OCI-LY7 (cell line): ENCODE measurements at regions not wholly inside any gene's neighbourhood (a gene's known extent, or its start where the extent isn't known, plus 50 kb on each side); places are given as distances from the start of the nearest gene placed in this dataset.

Experiments
- BruUV-seq: library from RNA; stranded (reverse); fragments of 400-500 nt; replicated peaks from 2 replicates; lab custom pipeline; 2021; lab: Mats Ljungman, UMichigan
- CTCF ChIA-PET: fragments of 300-600 bp; sonication (Branson Sonifier 250); formaldehyde crosslinking; loops from one replicate; lab custom pipeline; 2022; ENCODE audit warnings: antibody characterized with exemption; ENCODE audit not compliant: unreplicated experiment; lab: Charles Lee
- POLR2A ChIA-PET: fragments of 300-600 bp; sonication (Branson Sonifier 250); formaldehyde crosslinking; loops from one replicate; lab custom pipeline; 2022; ENCODE audit warnings: antibody characterized with exemption; lab: Charles Lee
- DNase-seq: peaks from one replicate; pipeline ENCODE4 v3.0.0-alpha.2; 2015; ENCODE audit warnings: low spot score
- H2AFZ ChIP-seq: fragments of 200-600 bp; sonication (generic), shearing (Covaris generic); 2 replicates; pipeline ENCODE4 v1.6.1; 2014; ENCODE audit warnings: mild to moderate bottlenecking, antibody characterized with exemption, low read length, moderate library complexity
- H3K27ac ChIP-seq: fragments of 200-600 bp; sonication (generic); 2 replicates; pipeline ENCODE4 v1.5.1; 2014; ENCODE audit warnings: mixed run types, low read depth, mild to moderate bottlenecking, moderate library complexity, low read length, inconsistent platforms; ENCODE audit not compliant: poor library complexity, severe bottlenecking
- H3K36me3 ChIP-seq: fragments of 200-600 bp; sonication (generic); 2 replicates; pipeline ENCODE4 v1.6.1; 2014; ENCODE audit warnings: mild to moderate bottlenecking, antibody characterized with exemption, low read length, moderate library complexity, mixed read lengths; ENCODE audit not compliant: insufficient read depth
- H3K4me1 ChIP-seq: fragments of 200-600 bp; sonication (generic); 2 replicates; pipeline ENCODE4 v1.5.1; 2014; ENCODE audit warnings: mild to moderate bottlenecking, low read length; ENCODE audit not compliant: insufficient read depth, poor library complexity, severe bottlenecking
- H3K4me2 ChIP-seq: fragments of 200-600 bp; sonication (generic); 2 replicates; pipeline ENCODE4 v1.6.1; 2014; ENCODE audit warnings: mild to moderate bottlenecking, low read length
- H3K4me3 ChIP-seq: fragments of 200-600 bp; sonication (generic); 2 replicates; pipeline ENCODE4 v1.5.1; 2014; ENCODE audit warnings: mild to moderate bottlenecking, low read depth, low read length; ENCODE audit not compliant: poor library complexity, severe bottlenecking
- H3K79me2 ChIP-seq: fragments of 200-600 bp; sonication (generic); 2 replicates; pipeline ENCODE4 v1.6.1; 2016; ENCODE audit warnings: low read depth, mild to moderate bottlenecking, low read length, moderate library complexity, mixed read lengths; ENCODE audit not compliant: insufficient read depth
- H3K9me2 ChIP-seq: fragments of 200-600 bp; sonication (generic); 2 replicates; pipeline ENCODE4 v1.6.1; 2016; ENCODE audit warnings: mild to moderate bottlenecking, low read length, mixed read lengths; ENCODE audit not compliant: insufficient read depth
- H3K9me3 ChIP-seq: fragments of 200-600 bp; sonication (generic); 2 replicates; pipeline ENCODE4 v1.6.1; 2014; ENCODE audit warnings: mild to moderate bottlenecking, mixed run types, low read length, mixed read lengths
- H4K20me1 ChIP-seq: fragments of 200-600 bp; sonication (generic); 2 replicates; pipeline ENCODE4 v1.6.1; 2014; ENCODE audit warnings: mild to moderate bottlenecking, antibody characterized with exemption, low read length, moderate library complexity, mixed read lengths; ENCODE audit not compliant: insufficient read depth
- EZH2phosphoT487 ChIP-seq: fragments of 200-600 bp; sonication (generic); IDR thresholded peaks from 2 replicates; pipeline ENCODE4 v1.6.1; 2018; ENCODE audit warnings: low read depth, borderline replicate concordance, mild to moderate bottlenecking, mixed run types, antibody characterized with exemption, low read length, moderate library complexity, mixed read lengths
- intact Hi-C: fragments of 100-400 bp; cut with micrococcal nuclease; formaldehyde crosslinking; loops from one replicate; pipeline ENCODE4 v1.10.0; 2022; ENCODE audit not compliant: unreplicated experiment
- TF ChIP-seq, protein P1 (sequence below): fragments of 200-600 bp; sonication (generic); conservative IDR thresholded peaks from 2 replicates; pipeline ENCODE4 v1.5.1; 2014; ENCODE audit warnings: mild to moderate bottlenecking, antibody characterized with exemption, low read length, moderate library complexity, mixed read lengths

DNA sequence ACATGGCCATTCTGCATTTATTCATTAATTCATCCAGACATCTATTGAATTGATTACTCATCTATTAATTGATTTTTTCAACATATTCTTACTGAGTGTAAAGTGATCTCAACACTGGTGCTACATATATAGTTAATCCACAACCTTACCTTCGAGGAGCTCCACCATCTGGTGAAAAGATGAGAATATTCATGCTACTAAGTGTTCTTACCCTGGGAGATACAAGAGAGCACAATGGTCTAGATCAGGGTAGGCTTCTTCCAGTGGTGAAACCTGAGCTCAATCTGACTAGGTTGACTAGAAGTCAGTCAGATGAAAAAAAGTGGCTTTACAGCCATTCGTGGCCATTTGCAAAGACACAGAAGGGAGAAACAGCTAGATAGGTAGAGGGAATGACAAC is 507.4 kb downstream of the ANKRD7 start:
- H3K4me3 ChIP-seq: no peak overlapping the region
- H3K9me3 ChIP-seq: no peaks in the 10 kb centered on the region
- CTCF ChIA-PET: no interaction called here
- no peak overlapping the region for H3K27ac ChIP-seq
- no peak for TF ChIP-seq EZH2phosphoT487
- TF ChIP-seq, protein P1, sequence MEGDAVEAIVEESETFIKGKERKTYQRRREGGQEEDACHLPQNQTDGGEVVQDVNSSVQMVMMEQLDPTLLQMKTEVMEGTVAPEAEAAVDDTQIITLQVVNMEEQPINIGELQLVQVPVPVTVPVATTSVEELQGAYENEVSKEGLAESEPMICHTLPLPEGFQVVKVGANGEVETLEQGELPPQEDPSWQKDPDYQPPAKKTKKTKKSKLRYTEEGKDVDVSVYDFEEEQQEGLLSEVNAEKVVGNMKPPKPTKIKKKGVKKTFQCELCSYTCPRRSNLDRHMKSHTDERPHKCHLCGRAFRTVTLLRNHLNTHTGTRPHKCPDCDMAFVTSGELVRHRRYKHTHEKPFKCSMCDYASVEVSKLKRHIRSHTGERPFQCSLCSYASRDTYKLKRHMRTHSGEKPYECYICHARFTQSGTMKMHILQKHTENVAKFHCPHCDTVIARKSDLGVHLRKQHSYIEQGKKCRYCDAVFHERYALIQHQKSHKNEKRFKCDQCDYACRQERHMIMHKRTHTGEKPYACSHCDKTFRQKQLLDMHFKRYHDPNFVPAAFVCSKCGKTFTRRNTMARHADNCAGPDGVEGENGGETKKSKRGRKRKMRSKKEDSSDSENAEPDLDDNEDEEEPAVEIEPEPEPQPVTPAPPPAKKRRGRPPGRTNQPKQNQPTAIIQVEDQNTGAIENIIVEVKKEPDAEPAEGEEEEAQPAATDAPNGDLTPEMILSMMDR: peak; percentile 36; the same call in 1 of the 2 replicates
- H3K4me1 ChIP-seq: no peaks in the 10 kb centered on the region
- H3K9me2 ChIP-seq: no peaks in the 10 kb centered on the region
- no peaks in the 10 kb centered on the region for H4K20me1 ChIP-seq
- H3K4me2 ChIP-seq: no peak overlapping the region
- POLR2A ChIA-PET: no interaction called here
- no peaks in the 10 kb centered on the region for H3K79me2 ChIP-seq
- intact Hi-C loops: no loop called here
- H3K36me3 ChIP-seq: no peaks in the 10 kb centered on the region
- DNase-seq: no peak
- no peak overlapping the region for H2AFZ ChIP-seq
- BruUV-seq: no TSS peak

DNA sequence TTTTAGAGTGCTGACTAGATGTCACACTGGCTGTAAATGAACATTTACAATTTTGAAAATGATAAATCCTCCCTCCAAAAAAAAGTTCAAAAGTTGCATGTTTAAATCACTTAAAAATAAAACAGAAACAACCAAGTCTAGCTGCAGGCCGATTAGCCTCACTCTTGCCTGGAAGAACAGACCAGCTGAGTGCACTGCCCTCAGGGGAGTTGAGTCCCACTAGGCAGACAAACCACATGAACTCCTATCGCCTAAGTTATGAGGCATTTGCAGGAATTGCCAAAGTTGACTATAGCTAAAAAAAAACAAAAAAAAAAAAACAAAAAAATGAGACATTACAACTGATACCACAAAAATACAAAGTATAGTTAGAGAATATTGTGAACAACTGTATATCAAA is 510.0 kb downstream of the ANKRD7 start:
- ChIA-PET CTCF (no interaction called here), POLR2A (interaction anchor here (0.7 kb wide), 1 partner anchor 202 kb away, joined by 3 read pairs; no protein-coding TSS in a partner anchor)
- no peaks in the 10 kb centered on the region for H3K4me1 ChIP-seq
- H3K4me3 ChIP-seq: no peak overlapping the region
- H3K9me3 ChIP-seq: no peaks in the 10 kb centered on the region
- no peak overlapping the region for H3K4me2 ChIP-seq
- intact Hi-C loops: no loop called here
- H2AFZ ChIP-seq: no peak overlapping the region
- no peak for TF ChIP-seq EZH2phosphoT487
- TF ChIP-seq, protein P1: no peak
- no peaks in the 10 kb centered on the region for H3K9me2 ChIP-seq
- BruUV-seq: no TSS peak
- DNase-seq: no peak
- H4K20me1 ChIP-seq: no peaks in the 10 kb centered on the region
- H3K27ac ChIP-seq: no peak overlapping the region
- H3K79me2 ChIP-seq: no peaks in the 10 kb centered on the region
- H3K36me3 ChIP-seq: no peaks in the 10 kb centered on the region

DNA sequence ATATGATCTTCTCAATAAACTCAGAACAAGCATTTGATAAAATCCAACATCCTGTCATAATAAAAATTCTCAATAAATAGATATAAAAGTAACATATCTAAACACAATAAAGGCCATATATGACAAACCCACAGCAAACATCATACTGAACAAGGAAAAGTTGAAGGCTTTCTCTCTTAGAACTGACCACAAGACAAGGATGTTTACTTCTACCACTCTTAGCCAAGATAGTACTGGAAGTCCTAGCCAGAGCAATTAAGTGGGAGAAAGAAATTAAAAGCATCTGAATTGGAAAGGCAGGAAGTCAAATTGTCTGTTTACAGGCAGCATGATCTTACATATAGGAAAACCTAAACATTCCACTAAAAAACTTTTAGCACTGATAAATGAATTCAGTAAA is 510.9 kb downstream of the ANKRD7 start:
- H3K79me2 ChIP-seq: no peaks in the 10 kb centered on the region
- H3K9me2 ChIP-seq: no peaks in the 10 kb centered on the region
- H3K4me3 ChIP-seq: no peak overlapping the region
- ChIA-PET CTCF (no interaction called here), POLR2A (no interaction called here)
- TF ChIP-seq, protein P1: no peak
- no peak for TF ChIP-seq EZH2phosphoT487
- H4K20me1 ChIP-seq: no peaks in the 10 kb centered on the region
- intact Hi-C loops: no loop called here
- no peak overlapping the region for H2AFZ ChIP-seq
- no peak for DNase-seq
- no peak overlapping the region for H3K27ac ChIP-seq
- BruUV-seq: no TSS peak
- H3K36me3 ChIP-seq: no peaks in the 10 kb centered on the region
- no peaks in the 10 kb centered on the region for H3K4me1 ChIP-seq
- H3K9me3 ChIP-seq: no peaks in the 10 kb centered on the region
- H3K4me2 ChIP-seq: no peak overlapping the region
